ENCODE measurements at regions not wholly inside any gene's neighbourhood (a gene's known extent, or its start where the extent isn't known, plus 50 kb on each side); places are given as distances from the start of the nearest gene placed in this dataset.

- TF ChIP-seq ISL1 (CRISPR knock-in tag; IDR thresholded peaks at IDR 0.05) (no peak), ZNF8 (CRISPR knock-in tag; IDR thresholded peaks at IDR 0.05) (no peak), ZC3H10 (CRISPR knock-in tag; IDR thresholded peaks at IDR 0.05) (no peak), ZNF565 (CRISPR knock-in tag; conservative IDR thresholded peaks at IDR 0.05; ENCODE audit: low read depth) (no peak), TOX (CRISPR knock-in tag; IDR thresholded peaks at IDR 0.05; ENCODE audit: borderline replicate concordance) (no peak)
These were observed 924.6 kb upstream of the PRKX start for GRCh38 chrX:4638036-4638435.
